Breast epithelium (tissue), 4 donors: ENCODE measurements at regions not wholly inside any gene's neighbourhood (a gene's known extent, or its start where the extent isn't known, plus 50 kb on each side); places are given as distances from the start of the nearest gene placed in this dataset.

ENCODE experiments used
- DNase-seq, 2 donors: peaks; one replicate each; pipeline ENCODE4 v3.0.0-alpha.2; 2019; ENCODE audit warnings: low spot score in 2 of 2
- H3K27ac ChIP-seq, 2 donors: fragments of 200-600 bp; sonication (generic) in 1 of 2; one replicate each; pipeline ENCODE4 v1.5.1; 2016 to 2019; ENCODE audit warnings: mild to moderate bottlenecking in 1 of 2
- H3K27me3 ChIP-seq, 2 donors: fragments of 200-600 bp; sonication (generic) in 1 of 2; one replicate each; pipeline versions ENCODE4 v1.5.1 to v1.6.0; 2017 to 2019; ENCODE audit warnings: control low read depth in 1 of 2, mild to moderate bottlenecking in 1 of 2
- H3K36me3 ChIP-seq: fragments of 200-600 bp; one replicate; pipeline ENCODE4 v1.5.1; 2019
- H3K4me1 ChIP-seq, 2 donors: fragments of 200-600 bp; sonication (generic); one replicate each; pipeline ENCODE4 v1.5.1; 2016 to 2019; ENCODE audit warnings: control low read depth in 1 of 2
- H3K4me3 ChIP-seq, 3 donors: fragments of 200-600 bp; sonication (generic); 1 replicate in 2 of 3; 2 replicates in 1 of 3; pipeline ENCODE4 v1.5.1; 2016 to 2019; ENCODE audit warnings: mild to moderate bottlenecking in 3 of 3, moderate library complexity in 2 of 3
- H3K9me3 ChIP-seq, 2 donors: fragments of 200-600 bp; sonication (generic) in 1 of 2; one replicate each; pipeline ENCODE4 v1.5.1; 2016 to 2019; ENCODE audit warnings: control low read depth in 1 of 2
- CTCF ChIP-seq, 3 donors: fragments of 450-650 bp; IDR thresholded peaks; one replicate each; pipeline ENCODE4 v1.5.1; 2016 to 2017; ENCODE audit warnings: antibody characterized with exemption in 3 of 3, mild to moderate bottlenecking in 3 of 3, moderate library complexity in 3 of 3
- POLR2A ChIP-seq: fragments of 450-650 bp; IDR thresholded peaks from one replicate; pipeline ENCODE4 v1.6.1; 2016; ENCODE audit warnings: antibody characterized with exemption, mild to moderate bottlenecking, moderate library complexity
- POLR2AphosphoS5 ChIP-seq, 3 donors: sonication (generic); formaldehyde crosslinking; IDR thresholded peaks; one replicate each; pipeline ENCODE4 v1.6.1; 2017; ENCODE audit warnings: antibody characterized with exemption in 3 of 3
- intact Hi-C: fragments of 100-400 bp; cut with DNase I; formaldehyde crosslinking; loops from one replicate; pipeline ENCODE4 v1.15.1; 2023; ENCODE audit warnings: low total_unique reads

DNA sequence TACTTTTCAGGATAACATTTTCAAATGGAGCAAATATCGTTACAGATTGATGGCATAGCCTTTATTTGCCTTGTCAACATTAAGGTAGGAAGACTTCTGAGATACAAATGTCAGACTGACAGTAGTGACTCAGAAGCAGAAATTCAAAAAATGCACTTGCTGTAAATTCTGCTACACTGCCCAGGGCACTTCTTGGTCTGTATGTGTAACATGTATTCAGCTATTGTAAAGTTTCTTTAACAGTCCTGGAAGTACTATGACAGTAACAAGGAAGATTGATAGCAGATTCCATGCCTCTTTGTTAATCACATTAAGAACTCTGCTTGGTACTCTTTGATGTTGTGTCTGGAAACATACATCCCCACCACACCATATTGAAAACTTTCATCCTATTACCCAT, 69.6 kb upstream of the PCDH18 start:
- no peak for DNase-seq
- intact Hi-C loops: no loop called here
- TF ChIP-seq CTCF (IDR thresholded peaks at IDR 0.05) (no peak), POLR2A (no peak), POLR2AphosphoS5 (IDR thresholded peaks at IDR 0.05) (no peak)

GRCh38 chr4:137599734-137600133, 67.4 kb upstream of the PCDH18 start:
- H3K4me1 ChIP-seq: no peaks in the 10 kb centered on the region
- H3K4me3 ChIP-seq: no peak overlapping the region
- no peak overlapping the region for H3K27ac ChIP-seq
- TF ChIP-seq POLR2AphosphoS5 (IDR thresholded peaks at IDR 0.05): no peak
- TF ChIP-seq POLR2A: no peak
- TF ChIP-seq CTCF (IDR thresholded peaks at IDR 0.05): no peak
- H3K27me3 ChIP-seq: no peaks in the 10 kb centered on the region
- DNase-seq: no peak
- no peaks in the 10 kb centered on the region for H3K36me3 ChIP-seq
- no peaks in the 10 kb centered on the region for H3K9me3 ChIP-seq
- intact Hi-C loops: no loop called here

More for the DNA sequence above, 69.6 kb upstream of the PCDH18 start:
- H3K4me3 ChIP-seq: no peak overlapping the region
- H3K27me3 ChIP-seq: no peaks in the 10 kb centered on the region
- no peak overlapping the region for H3K27ac ChIP-seq
- no peaks in the 10 kb centered on the region for H3K36me3 ChIP-seq
- no peaks in the 10 kb centered on the region for H3K4me1 ChIP-seq
- no peaks in the 10 kb centered on the region for H3K9me3 ChIP-seq

DNA sequence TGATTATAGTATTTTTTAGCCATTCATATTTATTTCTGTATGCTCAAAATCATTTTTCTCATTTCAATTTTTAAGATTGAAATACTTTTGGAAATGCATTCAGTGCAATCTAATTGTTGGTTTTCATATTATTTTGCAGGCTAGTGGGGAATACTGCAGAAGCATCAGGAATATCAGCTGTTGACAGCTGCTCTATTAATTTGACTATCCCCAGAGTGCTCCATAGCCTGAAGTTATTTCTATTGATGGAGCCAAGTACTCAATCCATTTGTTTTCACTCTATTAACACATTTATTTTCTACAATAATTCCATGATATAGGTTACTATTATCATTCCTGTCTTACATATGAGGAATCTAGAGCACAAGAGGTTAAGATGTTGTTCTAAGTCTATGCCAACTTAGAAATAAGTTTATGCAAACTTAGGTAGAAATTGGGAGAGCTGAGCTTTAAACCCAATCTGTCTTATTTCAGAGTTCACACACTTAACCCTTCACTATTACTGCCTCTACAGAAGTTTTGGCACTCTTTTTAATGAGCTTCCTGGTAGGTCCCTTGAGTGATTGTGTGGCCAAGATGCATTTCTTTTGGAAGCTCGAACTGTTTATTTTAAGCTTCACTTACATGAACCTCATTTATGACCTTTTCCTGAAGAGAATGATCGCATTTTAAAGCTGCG, 65.6 kb upstream of the PCDH18 start:
- intact Hi-C loops: no loop called here

GRCh38 chr4:137587796-137588195, 55.5 kb upstream of the PCDH18 start:
- intact Hi-C loops: no loop called here
- Histone ChIP-seq H3K27me3 (no peaks in the 10 kb centered on the region), H3K9me3 (no peaks in the 10 kb centered on the region), H3K27ac (peak overlapping the region in 1 of 2 donors; percentile 10), H3K36me3 (no peaks in the 10 kb centered on the region), H3K4me1 (no peaks in the 10 kb centered on the region), H3K4me3 (no peak overlapping the region)
- no peak for DNase-seq
- no peak for TF ChIP-seq POLR2AphosphoS5 (IDR thresholded peaks at IDR 0.05)
- TF ChIP-seq POLR2A: no peak
- TF ChIP-seq CTCF (IDR thresholded peaks at IDR 0.05): no peak

More for the DNA sequence above, 65.6 kb upstream of the PCDH18 start:
- no peak for DNase-seq
- no peak for TF ChIP-seq POLR2AphosphoS5 (IDR thresholded peaks at IDR 0.05)
- TF ChIP-seq CTCF (IDR thresholded peaks at IDR 0.05): no peak
- TF ChIP-seq POLR2A: no peak
- no peaks in the 10 kb centered on the region for H3K36me3 ChIP-seq
- no peak overlapping the region for H3K4me3 ChIP-seq
- H3K27me3 ChIP-seq: no peaks in the 10 kb centered on the region
- H3K27ac ChIP-seq: no peak overlapping the region
- no peaks in the 10 kb centered on the region for H3K9me3 ChIP-seq
- H3K4me1 ChIP-seq: no peaks in the 10 kb centered on the region

- intact Hi-C loops: no loop called here
- Histone ChIP-seq H3K27me3 (no peaks in the 10 kb centered on the region), H3K36me3 (no peaks in the 10 kb centered on the region), H3K4me1 (no peaks in the 10 kb centered on the region), H3K9me3 (no peaks in the 10 kb centered on the region), H3K27ac (peak overlapping the region in 1 of 2 donors; percentile 8), H3K4me3 (no peak overlapping the region)
- no peak for DNase-seq
- TF ChIP-seq POLR2AphosphoS5 (IDR thresholded peaks at IDR 0.05) (no peak), POLR2A (no peak), CTCF (IDR thresholded peaks at IDR 0.05) (no peak)
Measured at GRCh38 chr4:137583671-137584070, 51.4 kb upstream of the PCDH18 start.
